Hepatocyte (in vitro differentiated cells): ENCODE measurements at regions not wholly inside any gene's neighbourhood (a gene's known extent, or its start where the extent isn't known, plus 50 kb on each side); places are given as distances from the start of the nearest gene placed in this dataset.
A peak's percentile ranks its signal among the peaks of the same experiment; 100 is the strongest.

Experiments used
- DNase-seq: peaks from one replicate; pipeline ENCODE4 v3.0.0-alpha.2; 2016; ENCODE audit warnings: low spot score
- H2AFZ ChIP-seq: fragments of 200-600 bp; sonication (generic); 2 replicates; pipeline ENCODE4 v1.6.0; 2016; ENCODE audit warnings: antibody characterized with exemption, mild to moderate bottlenecking
- H3K27ac ChIP-seq: fragments of 200-600 bp; sonication (generic); 2 replicates; pipeline ENCODE4 v1.5.1; 2016; ENCODE audit warnings: mild to moderate bottlenecking
- H3K27me3 ChIP-seq: fragments of 200-600 bp; sonication (generic); 2 replicates; pipeline ENCODE4 v1.6.1; 2016
- H3K36me3 ChIP-seq: fragments of 200-600 bp; sonication (generic); replicated peaks from 2 replicates; pipeline ENCODE4 v1.5.1; 2016; ENCODE audit warnings: low read depth; ENCODE audit not compliant: insufficient read depth
- H3K4me1 ChIP-seq: fragments of 200-600 bp; sonication (generic); 2 replicates; pipeline ENCODE4 v1.5.1; 2016; ENCODE audit warnings: mild to moderate bottlenecking, moderate library complexity; ENCODE audit not compliant: insufficient read depth
- H3K4me2 ChIP-seq: fragments of 200-600 bp; sonication (generic); 2 replicates; pipeline ENCODE4 v1.6.0; 2016
- H3K4me3 ChIP-seq: fragments of 200-600 bp; sonication (generic); 2 replicates; pipeline ENCODE4 v1.5.1; 2016; ENCODE audit warnings: mild to moderate bottlenecking
- H3K79me2 ChIP-seq: fragments of 200-600 bp; sonication (generic); 2 replicates; pipeline ENCODE4 v1.6.0; 2017; ENCODE audit warnings: mild to moderate bottlenecking
- H3K9me2 ChIP-seq: fragments of 200-600 bp; sonication (generic); replicated peaks from 2 replicates; pipeline ENCODE4 v1.6.0; 2017; ENCODE audit warnings: mild to moderate bottlenecking; ENCODE audit not compliant: insufficient read depth
- H3K9me3 ChIP-seq: fragments of 200-600 bp; sonication (generic); 2 replicates; pipeline ENCODE4 v1.5.1; 2016; ENCODE audit warnings: low read depth, mild to moderate bottlenecking
- H4K20me1 ChIP-seq: fragments of 200-600 bp; sonication (generic); 2 replicates; pipeline ENCODE4 v1.6.0; 2016; ENCODE audit warnings: mild to moderate bottlenecking; ENCODE audit not compliant: insufficient read depth, poor library complexity, severe bottlenecking
- CTCF ChIP-seq: fragments of 200-600 bp; sonication (generic); IDR thresholded peaks from 2 replicates; pipeline ENCODE4 v1.5.1; 2016; ENCODE audit warnings: antibody characterized with exemption, mild to moderate bottlenecking; ENCODE audit not compliant: poor library complexity
- EZH2 ChIP-seq: fragments of 200-600 bp; sonication (generic); IDR thresholded peaks from 2 replicates; pipeline ENCODE4 v1.6.1; 2016; ENCODE audit warnings: antibody characterized with exemption, mild to moderate bottlenecking, borderline replicate concordance
- EZH2phosphoT487 ChIP-seq: fragments of 200-600 bp; sonication (generic); IDR thresholded peaks from one replicate; pipeline ENCODE4 v1.6.1; 2018; ENCODE audit warnings: antibody characterized with exemption, mild to moderate bottlenecking, low read depth, moderate library complexity; ENCODE audit not compliant: unreplicated experiment, severe bottlenecking
- WGBS: methylation state at CpG from one replicate; pipeline ENCODE4 v1.1.6; 2016; ENCODE audit warnings: low lambda C conversion rate; ENCODE audit errors: missing lambda C conversion rate; 5-methylcytosine and 5-hydroxymethylcytosine counted together

- Histone ChIP-seq H4K20me1 (no peaks in the 10 kb centered on the region), H3K4me1 (no peaks in the 10 kb centered on the region)
- WGBS: 93% methylated on average over 17 of the region's 17 CpGs
Measured at GRCh38 chr6:227074-227782, 65.1 kb upstream of the DUSP22 start.

GRCh38 chr6:227812-228338 is 64.4 kb upstream of the DUSP22 start:
- Histone ChIP-seq H3K79me2 (no peaks in the 10 kb centered on the region), H3K27me3 (no peaks in the 10 kb centered on the region), H3K4me1 (no peaks in the 10 kb centered on the region), H4K20me1 (no peaks in the 10 kb centered on the region), H2AFZ (no peak overlapping the region), H3K9me3 (no peaks in the 10 kb centered on the region), H3K27ac (no peak overlapping the region), H3K9me2 (no peaks in the 10 kb centered on the region), H3K4me3 (no peak overlapping the region), H3K4me2 (no peak overlapping the region), H3K36me3 (no peaks in the 10 kb centered on the region)
- TF ChIP-seq EZH2 (no peak), CTCF (no peak), EZH2phosphoT487 (no peak)
- WGBS: 86% methylated on average over 9 of the region's 9 CpGs
- DNase-seq: no peak

More at GRCh38 chr6:227074-227782, 65.1 kb upstream of the DUSP22 start:
- H3K79me2 ChIP-seq: no peaks in the 10 kb centered on the region
- no peaks in the 10 kb centered on the region for H3K9me3 ChIP-seq
- H3K36me3 ChIP-seq: no peaks in the 10 kb centered on the region
- H3K4me3 ChIP-seq: no peak overlapping the region
- no peaks in the 10 kb centered on the region for H3K9me2 ChIP-seq
- TF ChIP-seq CTCF: peak; percentile 15
- no peak for TF ChIP-seq EZH2phosphoT487
- no peak overlapping the region for H3K4me2 ChIP-seq
- DNase-seq: no peak
- no peaks in the 10 kb centered on the region for H3K27me3 ChIP-seq
- H2AFZ ChIP-seq: no peak overlapping the region
- H3K27ac ChIP-seq: no peak overlapping the region

- H3K27me3 ChIP-seq: no peaks in the 10 kb centered on the region
- H3K4me3 ChIP-seq: no peak overlapping the region
- TF ChIP-seq EZH2phosphoT487: no peak
- no peak for TF ChIP-seq EZH2
- TF ChIP-seq CTCF: no peak
- H3K79me2 ChIP-seq: no peaks in the 10 kb centered on the region
- no peaks in the 10 kb centered on the region for H3K9me2 ChIP-seq
- 85% methylated on average over 15 of the region's 15 CpGs for WGBS
- H2AFZ ChIP-seq: no peak overlapping the region
- no peak overlapping the region for H3K4me2 ChIP-seq
- no peaks in the 10 kb centered on the region for H3K9me3 ChIP-seq
- no peak for DNase-seq
- H3K36me3 ChIP-seq: no peaks in the 10 kb centered on the region
- no peak overlapping the region for H3K27ac ChIP-seq
- H4K20me1 ChIP-seq: no peaks in the 10 kb centered on the region
- H3K4me1 ChIP-seq: no peaks in the 10 kb centered on the region
Measured at GRCh38 chr6:228881-229651, 63.2 kb upstream of the DUSP22 start.
